GM10266 (cell line): ENCODE measurements at regions not wholly inside any gene's neighbourhood (a gene's known extent, or its start where the extent isn't known, plus 50 kb on each side); places are given as distances from the start of the nearest gene placed in this dataset.

ENCODE experiments used
- DNase-seq: peaks from one replicate; pipeline ENCODE4 v3.0.0; 2012; ENCODE audit errors: extremely low spot score
- CTCF ChIP-seq: IDR thresholded peaks from 2 replicates; pipeline ENCODE4 v1.5.1; 2012; ENCODE audit warnings: mild to moderate bottlenecking, low read depth; ENCODE audit not compliant: control insufficient read depth, insufficient read depth; ENCODE audit errors: missing control alignments

GRCh38 chr5:61948151-61948550 lies 357.9 kb upstream of the KIF2A start:
- no peak for DNase-seq
- TF ChIP-seq CTCF: no peak

GRCh38 chr5:61949054-61949678 lies 356.8 kb upstream of the KIF2A start:
- no peak for TF ChIP-seq CTCF
- DNase-seq: no peak

- DNase-seq: no peak
- no peak for TF ChIP-seq CTCF
Observed at GRCh38 chr5:61949679-61950435, 356.1 kb upstream of the KIF2A start.

GRCh38 chr5:61951295-61951694 lies 354.7 kb upstream of the KIF2A start:
- no peak for DNase-seq
- no peak for TF ChIP-seq CTCF

- no peak for TF ChIP-seq CTCF
Observed at GRCh38 chr5:61953913-61954312, 352.1 kb upstream of the KIF2A start.

GRCh38 chr5:61964201-61964600 lies 341.8 kb upstream of the KIF2A start:
- no peak for TF ChIP-seq CTCF
- no peak for DNase-seq

More at GRCh38 chr5:61953913-61954312, 352.1 kb upstream of the KIF2A start:
- DNase-seq: no peak

- DNase-seq: no peak
- no peak for TF ChIP-seq CTCF
Observed at GRCh38 chr5:61965069-61965468, 340.9 kb upstream of the KIF2A start.
